Glomerular visceral epithelial cell (primary cell): ENCODE measurements at regions not wholly inside any gene's neighbourhood (a gene's known extent, or its start where the extent isn't known, plus 50 kb on each side); places are given as distances from the start of the nearest gene placed in this dataset.
"Not testable (repeated sequence)": the region's sequence is repeated elsewhere in the genome, so short reads cannot be mapped to it uniquely, and the experiment has no call there.

ENCODE experiments used
- DNase-seq: peaks from one replicate; pipeline ENCODE4 v3.0.0-alpha.2; 2016; ENCODE audit errors: extremely low spot score

DNA sequence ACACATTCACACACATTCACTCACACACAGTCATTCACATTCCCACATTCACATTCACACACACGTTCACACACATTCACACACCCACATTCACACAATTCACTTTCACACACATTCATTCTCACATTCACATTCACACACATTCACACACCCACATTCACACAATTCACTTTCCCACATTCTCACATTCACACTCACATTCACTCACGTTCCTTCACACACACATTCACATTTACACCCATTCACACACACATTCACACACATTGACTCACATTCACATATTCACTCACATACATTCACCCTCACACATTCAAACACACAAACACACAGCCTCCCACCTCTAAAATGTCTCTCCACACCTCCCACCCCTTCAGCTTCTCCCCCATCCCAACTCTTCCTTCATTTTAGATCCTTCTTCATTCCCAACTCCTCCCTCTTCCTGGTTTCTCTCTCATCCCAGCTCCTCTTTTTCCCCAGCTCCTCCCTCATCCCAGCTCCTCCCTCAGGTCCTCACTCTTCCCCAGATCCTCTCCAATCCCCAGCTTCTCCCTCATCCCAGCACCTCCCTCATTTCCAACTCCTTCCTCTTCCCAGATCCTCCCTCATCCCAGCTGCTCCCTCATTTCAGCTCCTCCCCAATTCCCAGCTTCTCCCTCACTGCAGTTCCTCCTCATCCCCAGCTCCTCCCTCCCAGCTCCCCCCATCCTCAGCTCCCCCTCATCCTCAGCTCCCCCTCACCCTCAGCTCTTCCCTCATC, 111.0 kb downstream of the FAM53A start:
- no peak for DNase-seq

DNA sequence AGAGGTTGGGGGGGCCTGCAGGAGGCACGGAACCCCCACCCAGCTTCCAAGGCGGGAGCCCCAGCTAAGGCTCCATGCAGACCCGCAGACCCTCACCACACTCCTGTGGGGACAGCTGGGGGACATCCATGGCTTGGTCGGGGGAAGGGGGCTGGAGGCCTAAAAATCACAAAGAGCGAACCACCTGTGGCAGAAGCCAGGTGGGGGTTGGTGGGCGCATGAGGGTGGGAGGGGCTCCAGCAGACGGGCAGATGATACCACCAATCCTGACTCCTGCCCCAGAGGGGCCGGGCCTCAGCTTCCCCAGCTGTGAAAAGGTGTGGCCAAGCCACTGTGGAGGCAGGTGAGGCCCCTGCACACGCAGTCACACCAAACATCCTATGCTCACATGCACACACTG, 111.6 kb downstream of the FAM53A start:
- no peak for DNase-seq

GRCh38 chr4:1572010-1572385, 112.1 kb downstream of the FAM53A start:
- no peak for DNase-seq

DNA sequence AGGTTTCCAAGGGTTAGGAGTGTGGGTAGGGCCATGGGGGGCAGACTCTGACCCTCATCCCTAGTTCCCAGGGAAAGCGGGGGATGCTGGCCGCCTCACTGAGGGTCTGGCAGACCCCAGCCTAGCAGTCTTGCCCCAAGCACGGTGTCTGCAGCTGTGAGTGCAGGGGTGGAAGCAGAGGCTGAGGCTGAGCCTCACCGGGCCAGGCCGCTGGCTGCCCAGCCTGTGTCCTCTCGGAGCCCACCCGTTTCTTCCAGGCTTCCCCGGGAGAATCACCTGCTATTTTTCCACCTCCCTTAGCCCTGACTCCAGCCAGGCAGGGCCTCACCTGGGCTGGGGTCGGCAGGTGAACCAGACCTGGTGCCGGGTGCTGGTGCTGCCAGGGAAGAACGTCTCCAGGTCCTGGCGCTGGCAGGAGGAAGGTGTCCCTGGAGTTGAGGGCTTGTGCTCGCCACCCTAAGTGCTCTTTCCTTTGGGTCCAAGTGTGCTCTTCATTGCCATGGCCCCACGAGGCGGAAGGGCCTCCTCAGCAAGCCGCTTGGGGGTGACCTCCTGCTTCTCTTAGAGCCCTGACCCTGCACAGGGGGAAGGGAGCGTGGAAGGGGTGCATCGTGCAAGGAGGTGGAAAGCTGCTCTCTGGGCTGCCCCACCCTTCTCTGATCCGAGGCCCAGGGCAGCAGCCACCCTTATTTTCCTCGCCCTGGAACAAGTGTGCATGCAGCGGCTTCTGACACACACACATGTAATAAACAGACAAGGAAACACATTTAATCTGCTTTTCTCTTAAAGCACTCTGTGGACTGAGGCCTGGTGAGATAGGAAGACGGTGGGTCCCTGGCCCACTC, 112.7 kb downstream of the FAM53A start:
- DNase-seq = no peak

DNA sequence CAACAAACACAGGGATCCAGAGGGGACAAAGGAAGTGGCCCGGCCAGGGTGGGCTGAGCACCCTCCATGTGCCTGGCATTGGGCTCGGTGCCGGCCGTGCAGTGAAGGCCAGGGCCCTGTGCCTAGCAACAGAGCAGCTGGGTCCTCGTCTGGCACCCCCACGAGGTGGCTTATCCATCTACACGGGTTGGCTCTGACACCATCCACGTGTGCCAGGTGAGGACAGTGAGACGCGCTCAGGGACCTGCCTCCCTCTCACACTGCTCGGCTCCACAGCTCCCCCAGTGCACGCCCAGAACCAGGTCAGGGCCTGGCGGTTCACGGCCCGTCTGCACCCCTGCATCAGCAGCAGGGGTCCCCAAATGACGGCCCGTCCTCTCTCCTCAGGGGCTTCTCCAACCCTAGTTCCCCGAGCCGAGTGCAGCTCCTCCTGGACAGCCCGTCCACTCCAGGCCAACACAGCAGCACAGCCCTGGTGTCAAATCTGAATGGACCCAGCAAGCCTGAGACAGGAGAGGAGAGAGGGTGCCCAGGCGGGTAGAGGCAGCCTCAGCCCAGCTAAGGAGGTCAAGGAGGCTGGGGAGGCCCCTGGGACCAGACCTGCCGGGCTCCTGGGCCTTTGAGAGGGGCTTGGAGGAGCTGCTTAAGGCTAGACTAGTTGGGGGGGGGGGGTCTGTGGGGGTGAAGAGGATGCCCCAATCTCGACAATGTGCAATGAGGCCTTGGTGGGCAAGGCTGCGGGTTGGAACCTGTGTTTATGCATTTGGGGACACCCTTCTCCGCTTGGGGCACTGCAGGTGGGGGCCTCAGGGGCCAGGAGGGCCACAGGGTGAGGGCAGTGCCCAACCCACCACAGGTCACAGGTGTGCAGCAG, 113.6 kb downstream of the FAM53A start:
- no peak for DNase-seq

GRCh38 chr4:1569461-1570151, 114.5 kb downstream of the FAM53A start:
- no peak for DNase-seq

- DNase-seq = no peak
Observed at GRCh38 chr4:1568855-1569460, 115.2 kb downstream of the FAM53A start.

GRCh38 chr4:1567808-1568581, 116.1 kb downstream of the FAM53A start:
- no peak for DNase-seq

DNA sequence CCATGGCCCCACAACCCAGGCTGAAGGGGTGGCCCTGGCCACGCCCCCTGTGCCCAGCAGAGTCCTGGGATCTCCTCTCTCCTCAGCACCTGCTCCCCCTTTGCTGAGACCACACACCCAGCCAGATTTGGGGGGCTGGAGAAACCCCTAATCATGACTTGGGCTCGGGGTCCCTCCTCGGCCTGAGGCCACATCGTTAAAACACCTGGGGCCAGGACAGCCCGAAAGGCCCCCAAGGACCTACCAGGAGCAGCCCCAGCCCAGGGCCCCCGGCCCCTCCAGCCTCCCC, 116.7 kb downstream of the FAM53A start:
- DNase-seq = no peak

DNA sequence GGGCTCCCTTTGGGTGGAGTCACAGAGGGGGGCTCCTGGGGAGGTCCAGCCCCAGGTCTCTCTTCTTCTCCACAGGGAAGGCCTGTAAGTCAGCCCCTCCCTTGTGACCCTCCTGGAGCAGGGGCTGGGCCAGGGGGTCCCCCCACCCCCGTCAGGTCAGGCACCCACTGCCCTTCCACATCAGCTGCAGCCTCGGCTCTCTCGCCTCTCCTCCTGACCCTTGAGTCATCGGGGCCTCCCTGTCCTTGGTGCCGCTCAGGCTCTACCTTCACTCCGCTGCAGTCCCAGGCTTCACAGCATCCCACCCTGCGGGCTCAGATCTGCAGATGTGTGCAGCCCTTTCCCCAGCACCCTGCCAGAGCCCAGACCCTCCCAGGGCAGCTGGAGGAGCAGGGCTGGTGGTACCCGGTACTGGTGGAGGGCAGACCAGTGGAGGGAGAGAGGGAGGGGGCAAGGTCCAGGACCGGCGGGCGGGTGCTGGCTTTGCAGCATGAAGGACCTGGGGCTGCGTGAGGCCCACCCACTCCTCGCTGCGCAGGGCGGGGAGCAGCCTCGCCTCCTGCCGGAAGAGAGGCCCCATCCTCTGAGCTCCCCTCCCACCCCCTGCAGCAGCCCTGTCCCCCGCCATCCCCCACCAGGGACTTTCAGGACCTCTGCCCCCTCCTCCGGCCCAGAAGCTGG, 117.1 kb downstream of the FAM53A start:
- DNase-seq = no peak

GRCh38 chr4:1566301-1566837, 117.7 kb downstream of the FAM53A start:
- DNase-seq = not testable (repeated sequence)

DNA sequence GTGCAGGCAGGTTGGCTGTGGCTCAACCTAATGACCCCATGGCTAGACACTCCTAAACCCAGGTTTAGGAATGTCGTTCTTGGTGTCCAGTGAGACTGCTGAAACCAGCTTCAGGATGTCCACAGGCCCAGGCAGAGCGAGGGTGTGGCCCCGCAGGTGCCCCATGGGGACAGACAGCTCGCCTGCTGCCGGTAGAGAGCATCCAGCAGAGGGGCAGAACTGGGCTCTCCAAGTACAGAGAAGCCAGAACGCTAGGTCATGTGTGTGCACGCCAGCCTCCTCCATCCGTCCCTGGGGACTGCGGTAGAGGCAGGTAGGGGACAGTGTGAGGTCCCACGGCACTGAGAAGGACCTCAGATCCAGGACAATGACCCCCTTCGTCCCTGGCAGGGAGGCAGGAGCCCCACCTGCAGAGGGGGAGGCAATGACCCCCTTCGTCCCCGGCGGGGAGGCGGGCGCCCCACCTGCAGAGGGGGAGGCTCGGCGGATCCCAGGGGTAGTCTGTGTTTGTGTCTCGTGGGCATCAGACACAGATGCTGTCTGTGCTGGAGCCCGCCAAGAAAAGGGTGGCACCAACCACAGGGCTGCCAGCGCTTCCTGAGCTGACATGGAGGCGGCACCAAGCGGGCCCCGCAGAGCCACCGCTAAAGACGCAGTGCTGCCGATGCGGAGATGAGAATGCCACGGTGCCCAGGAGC, 118.4 kb downstream of the FAM53A start:
- no peak for DNase-seq

GRCh38 chr4:1564535-1565375, 119.4 kb downstream of the FAM53A start:
- DNase-seq = no peak

GRCh38 chr4:1563768-1564485, 120.2 kb downstream of the FAM53A start:
- no peak for DNase-seq

- DNase-seq = no peak
Observed at GRCh38 chr4:1563241-1563640, 120.9 kb downstream of the FAM53A start.

- DNase-seq = no peak
Observed at GRCh38 chr4:1562771-1563170, 121.3 kb downstream of the FAM53A start.

- no peak for DNase-seq
Observed at GRCh38 chr4:1562371-1562770, 121.7 kb downstream of the FAM53A start.
